SK-N-MC (cell line): ENCODE measurements at regions not wholly inside any gene's neighbourhood (a gene's known extent, or its start where the extent isn't known, plus 50 kb on each side); places are given as distances from the start of the nearest gene placed in this dataset.

Source experiments
- FOXP2 ChIP-seq: optimal IDR thresholded peaks from 2 replicates; pipeline ENCODE3; 2011; ENCODE audit warnings: mild to moderate bottlenecking, moderate library complexity; ENCODE audit not compliant: insufficient read depth; ENCODE audit errors: extremely low read length, control extremely low read depth
- POLR2AphosphoS5 ChIP-seq: IDR thresholded peaks from 2 replicates; pipeline ENCODE4 v1.6.1; 2012; ENCODE audit warnings: mild to moderate bottlenecking, low read depth, low read length, borderline replicate concordance

DNA sequence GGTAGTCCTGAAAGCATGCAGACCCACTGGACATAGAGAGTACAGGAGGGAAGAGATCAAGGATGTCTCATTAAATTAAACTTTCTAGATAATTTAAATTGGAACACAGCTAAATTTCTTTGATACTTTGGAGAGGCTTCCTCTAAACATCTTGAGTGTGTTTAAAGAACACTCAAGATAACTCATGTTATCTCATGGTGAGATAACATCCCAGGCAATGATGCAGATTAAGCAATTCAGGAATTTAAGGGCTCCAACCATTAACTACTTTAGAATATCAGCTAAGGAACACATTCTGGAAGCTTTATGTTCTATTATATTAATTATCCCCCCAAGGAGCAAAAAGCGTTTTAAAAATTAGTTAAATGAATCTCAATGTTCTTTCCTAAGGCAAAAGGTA, 289.2 kb upstream of the RUNX1 start:
- TF ChIP-seq FOXP2, result no peak
- TF ChIP-seq POLR2AphosphoS5, result no peak
